RWPE1 (cell line): ENCODE measurements at regions not wholly inside any gene's neighbourhood (a gene's known extent, or its start where the extent isn't known, plus 50 kb on each side); places are given as distances from the start of the nearest gene placed in this dataset.
A peak's percentile ranks its signal among the peaks of the same experiment; 100 is the strongest.

Source experiments
- CTCF ChIA-PET: fragments of 350-600 bp; sonication (Branson Sonifier 250); formaldehyde crosslinking; extraction: SDS; loops from one replicate; lab custom pipeline; 2021; lab: Yijun Ruan, JAX
- POLR2A ChIA-PET: fragments of 400-600 bp; formaldehyde crosslinking; extraction: SDS; loops from one replicate; lab custom pipeline; 2020; ENCODE audit warnings: antibody characterized with exemption; ENCODE audit not compliant: low non-redundant PET; lab: Yijun Ruan, JAX
- DNase-seq: peaks from one replicate; pipeline ENCODE4 v3.0.0; 2012; ENCODE audit warnings: low spot score
- H3K27ac ChIP-seq: fragments of 450-650 bp; 2 replicates; pipeline ENCODE4 v1.5.1; 2017
- CTCF ChIP-seq: fragments of 450-650 bp; conservative IDR thresholded peaks from 2 replicates; pipeline ENCODE4 v1.5.1; 2017; ENCODE audit warnings: low read depth, mild to moderate bottlenecking

- POLR2A ChIA-PET, result no interaction called here
- H3K27ac ChIP-seq, result no peak overlapping the region
- TF ChIP-seq CTCF, result no peak
Observed at GRCh38 chr6:43966853-43967718, 160.2 kb downstream of the MRPL14 start.

GRCh38 chr6:43966374-43966658 lies 160.9 kb downstream of the MRPL14 start:
- CTCF ChIA-PET, result interaction anchor here (1.4 kb wide), 1 partner anchor 24 kb away, joined by 3 read pairs; no protein-coding TSS in a partner anchor
- POLR2A ChIA-PET, result no interaction called here
- no peak for TF ChIP-seq CTCF
- H3K27ac ChIP-seq, result peak overlapping the region; percentile 40; the same call in 1 of the 2 replicates
- no peak for DNase-seq

More at GRCh38 chr6:43966853-43967718, 160.2 kb downstream of the MRPL14 start:
- DNase-seq, result no peak
- CTCF ChIA-PET, result interaction anchor here (0.7 kb wide), 1 partner anchor 85 kb away, joined by 3 read pairs; no protein-coding TSS in a partner anchor

DNA sequence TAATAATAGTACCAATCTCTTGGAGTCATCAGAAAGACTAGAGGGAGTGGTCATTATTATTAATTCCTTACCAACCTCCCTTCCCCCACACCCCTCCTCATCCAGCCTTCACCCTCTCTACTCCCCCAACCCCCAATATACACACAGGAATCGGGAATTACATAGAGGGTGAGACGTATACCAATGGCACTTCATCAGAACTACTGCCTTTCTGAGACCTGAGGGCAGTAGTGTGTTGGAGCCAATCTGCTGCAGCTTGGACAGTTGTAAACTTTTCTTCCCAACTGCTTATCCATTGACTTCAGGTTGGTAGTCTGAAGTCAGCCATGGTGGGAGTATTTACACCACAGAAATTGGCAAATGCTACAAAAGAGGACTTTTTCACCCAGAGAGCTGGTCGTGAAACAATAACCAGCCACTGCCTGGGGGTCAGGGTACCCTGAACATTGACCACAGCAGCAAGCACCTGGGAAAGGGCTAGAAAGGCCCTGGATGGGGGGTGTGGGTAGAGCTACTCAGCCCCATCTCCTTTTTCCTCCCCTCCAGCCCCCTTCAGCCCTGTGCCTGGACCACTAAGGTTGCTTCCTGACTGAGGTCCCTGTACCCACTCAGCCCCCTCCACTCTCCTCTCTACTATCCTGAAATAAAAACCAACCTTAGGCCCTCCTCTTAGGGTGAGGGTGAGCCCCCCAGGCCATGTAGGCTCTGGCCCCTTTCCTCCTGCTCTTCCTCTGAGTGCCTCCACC lies 161.5 kb downstream of the MRPL14 start:
- POLR2A ChIA-PET, result interaction anchor here (0.5 kb wide), 1 partner anchor 85 kb away, joined by 3 read pairs; no protein-coding TSS in a partner anchor
- CTCF ChIA-PET, result interaction anchor here (1.4 kb wide), 1 partner anchor 24 kb away, joined by 3 read pairs; no protein-coding TSS in a partner anchor
- peak overlapping the region; percentile 40; the same call in 1 of the 2 replicates for H3K27ac ChIP-seq

GRCh38 chr6:43964659-43965570 lies 162.3 kb downstream of the MRPL14 start:
- TF ChIP-seq CTCF, result no peak
- no peak overlapping the region for H3K27ac ChIP-seq
- CTCF ChIA-PET, result interaction anchor here (0.7 to 1.4 kb wide), 2 partner anchors 25 to 164 kb away, joined by 3 read pairs; no protein-coding TSS in a partner anchor
- DNase-seq, result no peak
- POLR2A ChIA-PET, result interaction anchor here (0.5 kb wide), 1 partner anchor 84 kb away, joined by 3 read pairs; no protein-coding TSS in a partner anchor

More for the DNA sequence above, 161.5 kb downstream of the MRPL14 start:
- DNase-seq, result no peak
- TF ChIP-seq CTCF, result no peak

- DNase-seq, result no peak
- POLR2A ChIA-PET, result no interaction called here
- CTCF ChIA-PET, result interaction anchor here (0.7 kb wide), 2 partner anchors 11 to 164 kb away, joined by 3 to 4 read pairs; no protein-coding TSS in a partner anchor
Observed at GRCh38 chr6:43963877-43964658, 163.2 kb downstream of the MRPL14 start.

More at GRCh38 chr6:43963877-43964658, 163.2 kb downstream of the MRPL14 start:
- no peak for TF ChIP-seq CTCF
- no peak overlapping the region for H3K27ac ChIP-seq
